Nephron progenitor cell (in vitro differentiated cells): ENCODE measurements at regions not wholly inside any gene's neighbourhood (a gene's known extent, or its start where the extent isn't known, plus 50 kb on each side); places are given as distances from the start of the nearest gene placed in this dataset.

Experiments
- DNase-seq: peaks from one replicate; pipeline ENCODE4 v3.0.0; 2021
- H3K27ac Mint-ChIP-seq: 2 replicates; pipeline ENCODE4 v1.8.0; 2021; ENCODE audit warnings: mild to moderate bottlenecking, moderate library complexity, mixed read lengths
- H3K27me3 Mint-ChIP-seq: 2 replicates; pipeline ENCODE4 v1.8.0; 2021; ENCODE audit warnings: mild to moderate bottlenecking, low read depth, mixed read lengths; ENCODE audit not compliant: poor library complexity
- H3K36me3 Mint-ChIP-seq: 2 replicates; pipeline ENCODE4 v1.8.0; 2021; ENCODE audit warnings: low read depth, mixed read lengths
- H3K4me1 Mint-ChIP-seq: 2 replicates; pipeline ENCODE4 v1.8.0; 2021; ENCODE audit warnings: mixed read lengths
- H3K4me3 Mint-ChIP-seq: 2 replicates; pipeline ENCODE4 v1.8.0; 2021; ENCODE audit warnings: mild to moderate bottlenecking, moderate library complexity, mixed read lengths
- H3K9me3 Mint-ChIP-seq: 2 replicates; pipeline ENCODE4 v1.8.0; 2021; ENCODE audit warnings: mild to moderate bottlenecking, moderate library complexity, mixed read lengths
- CTCF ChIP-seq: fragments of 200-600 bp; sonication (generic); IDR thresholded peaks from 2 replicates; pipeline ENCODE4 v1.5.0; 2021; ENCODE audit warnings: antibody characterized with exemption

GRCh38 chr11:119928047-119928446, 199.0 kb upstream of the NECTIN1 start:
- Mint-ChIP-seq H3K27me3 (peaks cover 8% of the 10 kb centered on the region), H3K27ac (no peak overlapping the region)

GRCh38 chr11:119924017-119924416, 195.0 kb upstream of the NECTIN1 start:
- no peak for TF ChIP-seq CTCF
- Mint-ChIP-seq H3K4me3 (no peak overlapping the region), H3K27me3 (peaks cover 8% of the 10 kb centered on the region), H3K36me3 (no peaks in the 10 kb centered on the region), H3K4me1 (peaks cover 21% of the 10 kb centered on the region), H3K9me3 (no peaks in the 10 kb centered on the region), H3K27ac (no peak overlapping the region)
- DNase-seq: no peak

More at GRCh38 chr11:119928047-119928446, 199.0 kb upstream of the NECTIN1 start:
- DNase-seq: no peak
- Mint-ChIP-seq H3K9me3 (no peaks in the 10 kb centered on the region), H3K36me3 (no peaks in the 10 kb centered on the region), H3K4me1 (peaks cover 4% of the 10 kb centered on the region), H3K4me3 (no peak overlapping the region)
- TF ChIP-seq CTCF: no peak

- Mint-ChIP-seq H3K9me3 (peaks cover 3% of the 10 kb centered on the region), H3K4me1 (peaks cover 21% of the 10 kb centered on the region), H3K27ac (peak overlapping the region; percentile 21), H3K36me3 (no peaks in the 10 kb centered on the region), H3K27me3 (peaks cover 5% of the 10 kb centered on the region), H3K4me3 (no peak overlapping the region)
- no peak for TF ChIP-seq CTCF
- DNase-seq: no peak
Observed at GRCh38 chr11:119921571-119921970, 192.6 kb upstream of the NECTIN1 start.

GRCh38 chr11:119920666-119921387, 191.8 kb upstream of the NECTIN1 start:
- H3K27ac Mint-ChIP-seq: peak overlapping the region; percentile 21
- no peak for DNase-seq
- peaks cover 3% of the 10 kb centered on the region for H3K9me3 Mint-ChIP-seq
- no peaks in the 10 kb centered on the region for H3K36me3 Mint-ChIP-seq
- no peak for TF ChIP-seq CTCF
- H3K27me3 Mint-ChIP-seq: peaks cover 5% of the 10 kb centered on the region
- H3K4me3 Mint-ChIP-seq: no peak overlapping the region
- peaks cover 21% of the 10 kb centered on the region for H3K4me1 Mint-ChIP-seq

- no peak for TF ChIP-seq CTCF
- no peak for DNase-seq
- peaks cover 6% of the 10 kb centered on the region for H3K27me3 Mint-ChIP-seq
- H3K27ac Mint-ChIP-seq: peak overlapping the region; percentile 29
- H3K4me3 Mint-ChIP-seq: no peak overlapping the region
- no peaks in the 10 kb centered on the region for H3K36me3 Mint-ChIP-seq
- peaks cover 11% of the 10 kb centered on the region for H3K9me3 Mint-ChIP-seq
- peaks cover 21% of the 10 kb centered on the region for H3K4me1 Mint-ChIP-seq
Observed at GRCh38 chr11:119919656-119920055, 190.7 kb upstream of the NECTIN1 start.

- Mint-ChIP-seq H3K27me3 (peaks cover 9% of the 10 kb centered on the region), H3K9me3 (peaks cover 14% of the 10 kb centered on the region), H3K4me1 (peaks cover 20% of the 10 kb centered on the region), H3K27ac (no peak overlapping the region), H3K36me3 (no peaks in the 10 kb centered on the region), H3K4me3 (no peak overlapping the region)
- DNase-seq: no peak
- no peak for TF ChIP-seq CTCF
Observed at GRCh38 chr11:119918347-119918746, 189.3 kb upstream of the NECTIN1 start.
